Stimulated activated CD4-positive, alpha-beta T cell treated with anti-CD3 and anti-CD28 coated beads, Interleukin-2, amount 100 ng/mL, for 48 hours (primary cell): ENCODE measurements at regions not wholly inside any gene's neighbourhood (a gene's known extent, or its start where the extent isn't known, plus 50 kb on each side); places are given as distances from the start of the nearest gene placed in this dataset.
"Not testable (repeated sequence)": the region's sequence is repeated elsewhere in the genome, so short reads cannot be mapped to it uniquely, and the experiment has no call there.

ENCODE experiments used
- DNase-seq, 2 donors: peaks; one replicate each; pipeline ENCODE4 v3.0.0-alpha.2; 2020

- DNase-seq = no peak
These were observed 64.6 kb upstream of the HAND1 start for GRCh38 chr5:154542581-154542980.

GRCh38 chr5:154542000-154542399 is 64.0 kb upstream of the HAND1 start:
- no peak for DNase-seq

- no peak for DNase-seq
These were observed 63.5 kb upstream of the HAND1 start for GRCh38 chr5:154541553-154541952.

GRCh38 chr5:154540600-154540999 is 62.6 kb upstream of the HAND1 start:
- no peak for DNase-seq

GRCh38 chr5:154538492-154538891 is 60.5 kb upstream of the HAND1 start:
- DNase-seq = no peak

DNA sequence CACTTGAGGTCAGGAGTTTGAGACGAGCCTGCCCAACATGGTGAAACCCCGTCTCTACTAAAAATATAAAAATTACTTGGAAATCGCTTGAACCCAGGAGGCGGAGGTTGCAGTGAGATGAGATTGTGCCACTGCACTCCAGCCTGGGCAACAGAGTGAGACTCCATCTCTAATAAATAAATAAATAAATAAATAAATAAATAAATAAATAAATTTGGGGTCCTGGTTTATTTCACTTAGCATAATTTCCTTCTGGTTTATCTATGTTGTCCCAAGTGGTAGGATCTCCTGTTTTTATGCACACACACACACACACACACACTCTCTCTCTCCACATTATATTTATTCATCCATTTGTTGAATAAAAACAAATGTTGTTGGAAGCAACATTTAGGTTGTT is 58.4 kb upstream of the HAND1 start:
- not testable (repeated sequence) for DNase-seq

GRCh38 chr5:154535535-154535934 is 57.5 kb upstream of the HAND1 start:
- no peak for DNase-seq

GRCh38 chr5:154534457-154535050 is 56.5 kb upstream of the HAND1 start:
- no peak for DNase-seq

- no peak for DNase-seq
These were observed 51.3 kb upstream of the HAND1 start for GRCh38 chr5:154529282-154529681.

DNA sequence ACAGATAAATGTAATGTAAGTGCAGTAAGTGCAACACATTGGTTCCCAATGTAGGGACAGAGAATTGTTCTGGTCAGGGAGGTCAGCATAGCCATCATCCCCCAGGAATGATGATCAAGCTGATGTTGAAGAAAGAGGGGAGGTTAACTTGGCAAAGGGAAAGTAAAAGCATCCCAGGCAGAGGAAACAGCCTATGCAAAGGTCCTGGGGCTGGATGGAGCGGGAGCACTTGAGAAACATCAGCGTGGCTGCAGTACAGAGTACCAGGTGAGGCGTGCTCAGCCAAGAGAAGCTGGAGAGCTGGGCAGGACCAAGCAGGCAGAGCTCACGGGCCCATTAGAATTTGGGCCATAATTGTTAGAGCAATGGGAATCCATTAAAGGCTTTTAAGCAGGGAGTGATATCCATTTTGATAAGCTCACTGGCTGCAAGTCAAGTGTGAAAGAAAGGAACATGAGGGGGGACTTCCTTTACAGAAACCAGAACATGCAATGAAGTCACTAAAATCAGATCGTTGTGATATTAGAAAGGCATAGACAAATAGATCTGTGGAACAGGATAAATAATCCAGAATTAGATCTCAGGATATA is 50.1 kb upstream of the HAND1 start:
- no peak for DNase-seq
